K562 (cell line): ENCODE measurements at regions not wholly inside any gene's neighbourhood (a gene's known extent, or its start where the extent isn't known, plus 50 kb on each side); places are given as distances from the start of the nearest gene placed in this dataset.
"Not testable (repeated sequence)": the region's sequence is repeated elsewhere in the genome, so short reads cannot be mapped to it uniquely, and the experiment has no call there.

Experiments
- ATAC-seq: fragments of 200-7000 bp; cut with Tn5 transposase; 3 replicates; pipeline ENCODE4 v1.9.1; 2020; ENCODE audit warnings: moderate library complexity
- BruUV-seq: library from RNA; stranded (reverse); fragments of 400-500 nt; replicated peaks from 2 replicates; lab custom pipeline; 2021; lab: Mats Ljungman, UMichigan
- CTCF ChIA-PET: fragments of 300-600 bp; formaldehyde crosslinking; extraction: SDS; loops from one replicate; lab custom pipeline; 2021; ENCODE audit warnings: low intra/inter-chr PET ratio; lab: Yijun Ruan, JAX
- POLR2A ChIA-PET: fragments of 300-600, 350-650 bp; sonication (Branson Sonifier 250); formaldehyde crosslinking; extraction: SDS; loops from one replicate; lab custom pipeline; 2021; ENCODE audit warnings: antibody characterized with exemption, inconsistent platforms; lab: Yijun Ruan, JAX
- DNase-seq, 4 experiments: peaks; one replicate each; pipeline versions ENCODE4 v3.0.0 to v3.0.0-alpha.2; 2011 to 2018; ENCODE audit warnings: low spot score in 3 of 4, mixed read lengths in 3 of 4; ENCODE audit errors: extremely low read depth in 1 of 4
- FAIRE-seq: peaks from 2 replicates; lab custom pipeline; 2011; peaks lifted over from hg19 to GRCh38; lab: Jason Lieb, UNC
- H2AFZ ChIP-seq: 2 replicates; pipeline ENCODE4 v1.6.0; 2011; ENCODE audit warnings: low read depth, low read length, control low read depth, inconsistent platforms
- H3K27ac ChIP-seq: fragments of 200-600 bp; 3 replicates; pipeline ENCODE4 v1.8.0; 2011; ENCODE audit warnings: low read depth, mild to moderate bottlenecking, control low read depth, inconsistent platforms, low read length, moderate library complexity, mixed read lengths; ENCODE audit errors: extremely low read depth
- H3K27me3 ChIP-seq, 2 experiments: fragments of 300-600 bp in 1 of 2; 2 replicates in 1 of 2; 3 replicates in 1 of 2; pipeline versions ENCODE4 v1.6.0 to v1.8.0; 2011; ENCODE audit warnings: inconsistent platforms in 2 of 2, low read length in 2 of 2, mild to moderate bottlenecking in 1 of 2, mixed read lengths in 1 of 2, moderate library complexity in 1 of 2; ENCODE audit not compliant: control insufficient read depth in 2 of 2, insufficient read depth in 2 of 2
- H3K36me3 ChIP-seq: fragments of 300-600 bp; 3 replicates; pipeline ENCODE4 v1.8.0; 2011; ENCODE audit warnings: mild to moderate bottlenecking, low read length, inconsistent platforms; ENCODE audit not compliant: control insufficient read depth, insufficient read depth
- H3K4me1 ChIP-seq, 2 experiments: fragments of 200-600 bp in 1 of 2; replicated peaks in 1 of 2; 2 replicates in 1 of 2; 3 replicates in 1 of 2; pipeline versions ENCODE4 v1.5.1 to v1.8.0; 2011; ENCODE audit warnings: inconsistent platforms in 2 of 2, low read length in 2 of 2, mild to moderate bottlenecking in 1 of 2, mixed read lengths in 1 of 2, moderate library complexity in 1 of 2; ENCODE audit not compliant: control insufficient read depth in 2 of 2, insufficient read depth in 2 of 2
- H3K4me2 ChIP-seq: 2 replicates; pipeline ENCODE4 v1.6.1; 2011; ENCODE audit warnings: low read length, control low read depth, inconsistent platforms, mixed read lengths; ENCODE audit not compliant: insufficient read depth
- H3K4me3 ChIP-seq: fragments of 200-600 bp; sonication (generic), shearing (Covaris generic); 2 replicates; pipeline ENCODE4 v1.5.1; 2016; ENCODE audit warnings: control low read depth, inconsistent platforms
- H3K79me2 ChIP-seq: fragments of 200-600 bp; 3 replicates; pipeline ENCODE4 v1.8.0; 2011; ENCODE audit warnings: low read length, inconsistent platforms; ENCODE audit not compliant: control insufficient read depth, insufficient read depth
- H3K9ac ChIP-seq, 2 experiments: 2 replicates each; pipeline versions ENCODE4 v1.6.0 to v1.6.1; 2011; ENCODE audit warnings: low read depth in 2 of 2, low read length in 2 of 2, control low read depth in 1 of 2, inconsistent platforms in 1 of 2, mild to moderate bottlenecking in 1 of 2, mixed read lengths in 1 of 2; ENCODE audit not compliant: insufficient read depth in 1 of 2
- H3K9me1 ChIP-seq: one replicate; pipeline ENCODE4 v1.6.0; 2011; ENCODE audit warnings: inconsistent platforms, mild to moderate bottlenecking, low read length, moderate library complexity; ENCODE audit not compliant: control insufficient read depth, insufficient read depth
- H3K9me3 ChIP-seq: replicated peaks from 2 replicates; pipeline ENCODE4 v1.5.1; 2011; ENCODE audit warnings: low read depth, low read length, inconsistent platforms; ENCODE audit not compliant: control insufficient read depth, insufficient read depth
- H4K20me1 ChIP-seq: replicated peaks from 2 replicates; pipeline ENCODE4 v1.6.1; 2011; ENCODE audit warnings: low read length, inconsistent platforms, mixed read lengths; ENCODE audit not compliant: control insufficient read depth, insufficient read depth
- CAMTA2 ChIP-seq: fragments of 250-450 bp; sonication (Bioruptor Pico); conservative IDR thresholded peaks from 2 replicates; pipeline ENCODE4 v1.5.1; 2022
- HSF4 ChIP-seq: fragments of 250-450 bp; sonication (Bioruptor Pico); IDR thresholded peaks from 2 replicates; pipeline ENCODE4 v2.1.2; 2022; ENCODE audit warnings: mild to moderate bottlenecking, moderate library complexity, borderline replicate concordance
- KLF16 ChIP-seq: IDR thresholded peaks from 2 replicates; pipeline ENCODE4 v1.6.1; 2016; ENCODE audit warnings: antibody characterized with exemption
- PML ChIP-seq: IDR thresholded peaks from 2 replicates; pipeline ENCODE4 v1.6.1; 2012; ENCODE audit warnings: low read length, inconsistent platforms
- ZNF175 ChIP-seq: fragments of 200-800 bp; sonication (Bioruptor generic); IDR thresholded peaks from 2 replicates; pipeline ENCODE4 v1.6.1; 2016; ENCODE audit warnings: low read depth, mild to moderate bottlenecking, missing genetic modification characterization, missing compliant biosample characterization
- ZNF24 ChIP-seq: fragments of 450-650 bp; IDR thresholded peaks from 2 replicates; pipeline ENCODE4 v1.6.1; 2016
- ZNF57 ChIP-seq: fragments of 450-650 bp; formaldehyde crosslinking; IDR thresholded peaks from 2 replicates; pipeline ENCODE4 v1.4.0; 2020; ENCODE audit warnings: mild to moderate bottlenecking, moderate library complexity
- WGBS: fragments of 100-300 bp; shearing (Covaris generic); methylation state at CpG from one replicate; pipeline ENCODE4 v1.1.6; 2016; ENCODE audit warnings: low coverage, mixed read lengths; ENCODE audit not compliant: insufficient coverage; ENCODE audit errors: missing lambda C conversion rate; 5-methylcytosine and 5-hydroxymethylcytosine counted together
- in situ Hi-C: fragments of 300-500 bp; cut with MboI; formaldehyde crosslinking; loops from 4 replicates; pipeline ENCODE4 v1.15.0; 2018; ENCODE audit warnings: inconsistent platforms, mixed read lengths
- intact Hi-C: fragments of 100-400 bp; cut with micrococcal nuclease; formaldehyde crosslinking; loops from 2 replicates; pipeline ENCODE4 v1.14.2; 2022
- TF ChIP-seq, protein P1 (sequence below): fragments of 250-450 bp; sonication (Bioruptor Pico); IDR thresholded peaks from 2 replicates; pipeline ENCODE4 v1.8.0; 2022; ENCODE audit warnings: inconsistent platforms, mild to moderate bottlenecking, moderate library complexity, borderline replicate concordance

DNA sequence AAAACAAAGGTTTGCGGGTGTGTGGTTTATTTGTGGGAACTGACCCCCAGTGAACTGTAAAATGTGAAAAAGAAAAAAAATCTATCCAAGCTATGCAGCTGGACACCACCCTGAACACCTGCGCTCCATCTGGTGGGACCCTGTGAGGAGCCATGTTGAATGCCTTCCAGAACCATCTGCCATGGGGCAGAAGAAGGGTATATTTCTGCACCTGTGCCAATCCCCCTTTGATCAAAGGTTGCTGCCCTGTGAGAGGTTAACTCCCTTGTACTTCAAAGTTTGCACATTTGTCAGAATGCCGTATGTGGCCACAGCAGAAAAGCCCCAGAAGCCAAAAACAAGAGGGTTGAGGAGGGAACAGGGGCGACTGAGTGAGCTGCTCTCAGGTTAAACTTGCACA lies 148.5 kb upstream of the ALDH1B1 start:
- no peaks in the 10 kb centered on the region for H4K20me1 ChIP-seq
- no peak overlapping the region for H3K9ac ChIP-seq
- TF ChIP-seq, protein P1, sequence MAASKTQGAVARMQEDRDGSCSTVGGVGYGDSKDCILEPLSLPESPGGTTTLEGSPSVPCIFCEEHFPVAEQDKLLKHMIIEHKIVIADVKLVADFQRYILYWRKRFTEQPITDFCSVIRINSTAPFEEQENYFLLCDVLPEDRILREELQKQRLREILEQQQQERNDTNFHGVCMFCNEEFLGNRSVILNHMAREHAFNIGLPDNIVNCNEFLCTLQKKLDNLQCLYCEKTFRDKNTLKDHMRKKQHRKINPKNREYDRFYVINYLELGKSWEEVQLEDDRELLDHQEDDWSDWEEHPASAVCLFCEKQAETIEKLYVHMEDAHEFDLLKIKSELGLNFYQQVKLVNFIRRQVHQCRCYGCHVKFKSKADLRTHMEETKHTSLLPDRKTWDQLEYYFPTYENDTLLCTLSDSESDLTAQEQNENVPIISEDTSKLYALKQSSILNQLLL (CRISPR knock-in tag), result no peak
- TF ChIP-seq KLF16, result no peak
- no peak for TF ChIP-seq ZNF24
- TF ChIP-seq PML, result no peak
- no peak for TF ChIP-seq CAMTA2 (CRISPR knock-in tag)
- TF ChIP-seq ZNF175 (CRISPR knock-in tag), result no peak
- TF ChIP-seq HSF4 (CRISPR knock-in tag), result no peak
- TF ChIP-seq ZNF57 (CRISPR knock-in tag), result no peak
- H3K36me3 ChIP-seq, result no peaks in the 10 kb centered on the region
- H3K27ac ChIP-seq, result no peak overlapping the region
- DNase-seq (no peak), ATAC-seq (no peak), FAIRE-seq (no peak)
- no TSS peak for BruUV-seq
- 3% methylated on average over 4 of the region's 4 CpGs for WGBS
- no peak overlapping the region for H3K4me2 ChIP-seq
- no peaks in the 10 kb centered on the region for H3K4me1 ChIP-seq
- in situ Hi-C loops (no loop called here), intact Hi-C loops (no loop called here)
- ChIA-PET CTCF (no interaction called here), POLR2A (no interaction called here)
- H3K79me2 ChIP-seq, result no peaks in the 10 kb centered on the region
- H3K9me3 ChIP-seq, result no peaks in the 10 kb centered on the region
- H2AFZ ChIP-seq, result no peak overlapping the region
- H3K4me3 ChIP-seq, result no peak overlapping the region
- H3K27me3 ChIP-seq, result peaks cover 12 to 15% of the 10 kb centered on the region in 2 experiments; a peak in 4 of 5 replicates
- no peaks in the 10 kb centered on the region for H3K9me1 ChIP-seq

DNA sequence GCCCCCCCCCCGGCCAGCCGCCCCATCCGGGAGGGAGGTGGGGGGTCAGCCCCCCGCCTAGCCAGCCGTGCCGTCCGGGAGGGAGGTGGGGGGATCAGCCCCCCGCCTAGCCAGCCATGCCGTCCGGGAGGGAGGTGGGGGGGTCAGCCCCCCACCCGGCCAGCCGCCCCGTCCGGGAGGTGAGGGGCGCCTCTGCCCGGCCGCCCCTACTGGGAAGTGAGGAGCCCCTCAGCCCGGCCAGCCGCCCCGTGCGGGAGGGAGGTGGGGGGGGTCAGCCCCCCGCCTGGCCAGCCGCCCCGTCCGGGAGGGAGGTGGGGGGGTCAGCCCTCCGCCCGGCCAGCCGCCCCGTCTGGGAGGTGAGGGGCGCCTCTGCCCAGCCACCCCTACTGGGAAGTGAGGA lies 150.4 kb upstream of the ALDH1B1 start:
- in situ Hi-C loops, H3K9me3 ChIP-seq, H3K4me1 ChIP-seq, H3K79me2 ChIP-seq, BruUV-seq, H3K9me1 ChIP-seq, H4K20me1 ChIP-seq, H3K9ac ChIP-seq, intact Hi-C loops, H3K36me3 ChIP-seq, H2AFZ ChIP-seq, FAIRE-seq, H3K27ac ChIP-seq, POLR2A ChIA-PET, ATAC-seq, CTCF ChIA-PET, H3K4me2 ChIP-seq, H3K4me3 ChIP-seq, DNase-seq: not testable (repeated sequence)
- H3K27me3 ChIP-seq, result peaks cover 10 to 12% of the 10 kb centered on the region in 2 experiments; a peak in 4 of 5 replicates
- no CpG with 5 or more reads among the region's 30 CpGs for WGBS
